Esophagus squamous epithelium (tissue), 5 donors: ENCODE measurements at regions not wholly inside any gene's neighbourhood (a gene's known extent, or its start where the extent isn't known, plus 50 kb on each side); places are given as distances from the start of the nearest gene placed in this dataset.
"Not testable (repeated sequence)": the region's sequence is repeated elsewhere in the genome, so short reads cannot be mapped to it uniquely, and the experiment has no call there.

Experiments used
- DNase-seq: peaks from one replicate; lab custom pipeline; 2025; lab: John Stamatoyannopoulos, UW
- H3K27ac ChIP-seq, 4 donors: fragments of 200-600 bp; sonication (generic); one replicate each; pipeline ENCODE4 v1.5.1; 2016 to 2019; ENCODE audit warnings: mild to moderate bottlenecking in 1 of 4
- H3K27me3 ChIP-seq, 4 donors: fragments of 200-600 bp; sonication (generic); 1 replicate in 3 of 4; 2 replicates in 1 of 4; pipeline versions ENCODE4 v1.5.1 to v1.6.0; 2017 to 2021; ENCODE audit warnings: antibody characterized with exemption in 1 of 4
- H3K36me3 ChIP-seq, 3 donors: fragments of 200-600 bp; sonication (generic); one replicate each; pipeline ENCODE4 v1.5.1; 2016 to 2019
- H3K4me1 ChIP-seq, 3 donors: fragments of 200-600 bp; sonication (generic); one replicate each; pipeline ENCODE4 v1.5.1; 2017 to 2019
- H3K4me3 ChIP-seq, 4 donors: fragments of 200-600 bp; sonication (generic); 1 replicate in 3 of 4; 2 replicates in 1 of 4; pipeline ENCODE4 v1.5.1; 2016 to 2019; ENCODE audit warnings: mild to moderate bottlenecking in 2 of 4, moderate library complexity in 1 of 4
- H3K9me3 ChIP-seq, 3 donors: fragments of 200-600 bp; sonication (generic); one replicate each; pipeline ENCODE4 v1.5.1; 2016 to 2019
- POLR2A ChIP-seq, 4 donors: fragments of 450-650 bp; IDR thresholded peaks; one replicate each; pipeline ENCODE4 v1.6.1; 2017; ENCODE audit warnings: antibody characterized with exemption in 4 of 4, mild to moderate bottlenecking in 4 of 4, moderate library complexity in 3 of 4
- WGBS, 2 donors: methylation state at CpG; one replicate each; pipeline ENCODE4 v1.1.5; 2018; 5-methylcytosine and 5-hydroxymethylcytosine counted together
- intact Hi-C: fragments of 100-400 bp; cut with DNase I; formaldehyde crosslinking; loops from one replicate; pipeline ENCODE4 v1.15.0; 2022
- TF ChIP-seq, protein P1 (sequence below), 6 experiments: fragments of 450-650 bp in 4 of 6; fragments of 200-600 bp in 2 of 6; sonication (generic) in 2 of 6; IDR thresholded peaks; one replicate each; pipeline ENCODE4 v1.5.1; 2016 to 2019; ENCODE audit warnings: antibody characterized with exemption in 6 of 6, mild to moderate bottlenecking in 4 of 6, moderate library complexity in 4 of 6
- donor health status: DM: yes; HTN: yes; CAD: no.

DNA sequence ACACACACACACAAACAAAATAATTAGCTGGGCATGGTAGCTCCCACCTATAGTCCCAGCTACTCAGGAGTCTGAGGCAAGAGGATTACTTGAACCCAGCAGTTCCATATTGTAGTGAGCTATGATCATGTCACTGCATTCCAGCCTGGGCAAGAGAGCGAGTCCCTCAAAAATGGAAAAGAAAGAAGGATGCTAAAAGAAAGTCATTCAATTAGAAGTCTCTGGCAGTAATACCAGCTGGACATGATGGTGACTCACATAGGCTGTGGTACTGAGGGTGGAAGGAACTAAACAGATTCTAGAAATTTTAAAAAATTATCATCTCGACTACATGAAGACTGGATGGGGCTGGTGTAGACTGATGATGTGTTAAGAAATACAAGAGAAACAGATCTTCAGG, 385.3 kb downstream of the ETV1 start:
- WGBS, 2 donors = 68 to 77% methylated on average over 2 of the region's 2 CpGs
- DNase-seq = no peak
- no peaks in the 10 kb centered on the region for H3K9me3 ChIP-seq
- no peak for TF ChIP-seq POLR2A (IDR thresholded peaks at IDR 0.05)
- TF ChIP-seq, protein P1, sequence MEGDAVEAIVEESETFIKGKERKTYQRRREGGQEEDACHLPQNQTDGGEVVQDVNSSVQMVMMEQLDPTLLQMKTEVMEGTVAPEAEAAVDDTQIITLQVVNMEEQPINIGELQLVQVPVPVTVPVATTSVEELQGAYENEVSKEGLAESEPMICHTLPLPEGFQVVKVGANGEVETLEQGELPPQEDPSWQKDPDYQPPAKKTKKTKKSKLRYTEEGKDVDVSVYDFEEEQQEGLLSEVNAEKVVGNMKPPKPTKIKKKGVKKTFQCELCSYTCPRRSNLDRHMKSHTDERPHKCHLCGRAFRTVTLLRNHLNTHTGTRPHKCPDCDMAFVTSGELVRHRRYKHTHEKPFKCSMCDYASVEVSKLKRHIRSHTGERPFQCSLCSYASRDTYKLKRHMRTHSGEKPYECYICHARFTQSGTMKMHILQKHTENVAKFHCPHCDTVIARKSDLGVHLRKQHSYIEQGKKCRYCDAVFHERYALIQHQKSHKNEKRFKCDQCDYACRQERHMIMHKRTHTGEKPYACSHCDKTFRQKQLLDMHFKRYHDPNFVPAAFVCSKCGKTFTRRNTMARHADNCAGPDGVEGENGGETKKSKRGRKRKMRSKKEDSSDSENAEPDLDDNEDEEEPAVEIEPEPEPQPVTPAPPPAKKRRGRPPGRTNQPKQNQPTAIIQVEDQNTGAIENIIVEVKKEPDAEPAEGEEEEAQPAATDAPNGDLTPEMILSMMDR (IDR thresholded peaks at IDR 0.05) = no peak
- H3K4me1 ChIP-seq = peaks cover 0 to 5% (median 0%) of the 10 kb centered on the region in 3 donors
- H3K4me3 ChIP-seq = no peak overlapping the region
- H3K36me3 ChIP-seq = no peaks in the 10 kb centered on the region
- no peaks in the 10 kb centered on the region for H3K27me3 ChIP-seq
- H3K27ac ChIP-seq = no peak overlapping the region
- intact Hi-C loops = no loop called here

DNA sequence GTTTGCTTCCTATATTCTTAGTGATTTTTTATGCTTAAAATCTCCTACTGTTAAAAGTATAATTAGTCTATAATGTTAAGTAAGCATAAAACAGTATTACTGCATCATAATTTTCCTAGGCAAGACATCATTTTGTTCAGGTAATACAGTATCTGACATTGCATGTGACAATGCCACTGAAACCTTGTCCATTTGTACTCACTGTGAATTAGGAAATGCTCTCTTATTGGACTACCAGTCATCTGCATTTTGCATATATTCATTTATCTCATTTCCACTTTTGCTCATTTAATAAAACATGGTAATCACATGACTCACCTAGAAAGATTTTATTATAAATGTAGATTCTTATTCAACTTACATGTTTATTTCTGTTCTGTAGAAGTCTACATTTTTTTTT, 379.1 kb downstream of the ETV1 start:
- DNase-seq = no peak
- H3K4me1 ChIP-seq = no peaks in the 10 kb centered on the region
- H3K9me3 ChIP-seq = no peaks in the 10 kb centered on the region
- intact Hi-C loops = no loop called here
- H3K27me3 ChIP-seq = no peaks in the 10 kb centered on the region
- no peak overlapping the region for H3K27ac ChIP-seq
- no peak overlapping the region for H3K4me3 ChIP-seq
- H3K36me3 ChIP-seq = no peaks in the 10 kb centered on the region
- TF ChIP-seq, protein P1 (IDR thresholded peaks at IDR 0.05) = no peak
- no peak for TF ChIP-seq POLR2A (IDR thresholded peaks at IDR 0.05)

DNA sequence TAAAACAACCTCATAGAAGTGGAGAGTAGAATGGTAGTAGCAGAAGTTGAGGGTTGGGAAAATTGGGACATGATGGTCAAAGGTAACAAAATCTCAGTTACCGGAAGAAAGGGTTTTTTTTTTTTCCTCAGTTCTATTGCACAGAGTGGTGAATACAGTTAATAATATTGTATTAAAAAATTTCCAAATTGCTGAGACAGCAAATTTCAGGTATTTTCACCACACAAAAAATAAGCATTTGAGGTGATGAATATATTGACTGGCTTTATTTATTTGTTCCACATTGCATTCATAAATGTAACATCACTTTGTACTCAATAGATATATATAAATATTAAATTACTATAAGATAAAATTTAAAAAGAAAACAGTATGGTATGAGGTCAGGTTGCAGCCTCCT, 373.8 kb downstream of the ETV1 start:
- no peaks in the 10 kb centered on the region for H3K36me3 ChIP-seq
- no peak overlapping the region for H3K27ac ChIP-seq
- DNase-seq = no peak
- no peaks in the 10 kb centered on the region for H3K27me3 ChIP-seq
- H3K4me1 ChIP-seq = no peaks in the 10 kb centered on the region
- no peak overlapping the region for H3K4me3 ChIP-seq
- H3K9me3 ChIP-seq = no peaks in the 10 kb centered on the region
- TF ChIP-seq, protein P1 (IDR thresholded peaks at IDR 0.05) = no peak
- no peak for TF ChIP-seq POLR2A (IDR thresholded peaks at IDR 0.05)
- 86% methylated on average over 1 of the region's 1 CpG for WGBS, 2 donors
- intact Hi-C loops = no loop called here

DNA sequence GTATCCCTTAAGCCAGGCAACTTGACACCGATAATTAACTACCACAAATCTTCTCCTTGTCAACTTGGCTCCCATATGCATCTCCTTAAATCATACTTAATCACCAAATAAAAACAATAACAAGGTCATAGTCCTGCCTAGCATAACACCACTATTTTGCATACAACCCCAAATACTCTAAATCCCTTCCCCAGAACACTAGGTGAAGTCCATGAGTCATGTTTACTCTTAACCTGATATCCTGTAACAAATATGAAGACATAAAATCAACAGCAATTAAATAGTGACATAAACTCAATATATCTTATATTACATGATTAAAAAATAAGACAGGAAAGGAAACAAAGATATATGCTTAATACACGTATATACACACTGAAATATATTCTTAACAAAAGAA, 362.0 kb downstream of the ETV1 start:
- TF ChIP-seq, protein P1 (IDR thresholded peaks at IDR 0.05) = no peak
- TF ChIP-seq POLR2A (IDR thresholded peaks at IDR 0.05) = no peak
- 81 to 88% methylated on average over 2 of the region's 2 CpGs for WGBS, 2 donors
- no peak for DNase-seq
- H3K9me3 ChIP-seq = no peaks in the 10 kb centered on the region
- no peak overlapping the region for H3K27ac ChIP-seq
- intact Hi-C loops = no loop called here
- H3K4me1 ChIP-seq = no peaks in the 10 kb centered on the region
- H3K4me3 ChIP-seq = no peak overlapping the region
- no peaks in the 10 kb centered on the region for H3K36me3 ChIP-seq
- no peaks in the 10 kb centered on the region for H3K27me3 ChIP-seq

DNA sequence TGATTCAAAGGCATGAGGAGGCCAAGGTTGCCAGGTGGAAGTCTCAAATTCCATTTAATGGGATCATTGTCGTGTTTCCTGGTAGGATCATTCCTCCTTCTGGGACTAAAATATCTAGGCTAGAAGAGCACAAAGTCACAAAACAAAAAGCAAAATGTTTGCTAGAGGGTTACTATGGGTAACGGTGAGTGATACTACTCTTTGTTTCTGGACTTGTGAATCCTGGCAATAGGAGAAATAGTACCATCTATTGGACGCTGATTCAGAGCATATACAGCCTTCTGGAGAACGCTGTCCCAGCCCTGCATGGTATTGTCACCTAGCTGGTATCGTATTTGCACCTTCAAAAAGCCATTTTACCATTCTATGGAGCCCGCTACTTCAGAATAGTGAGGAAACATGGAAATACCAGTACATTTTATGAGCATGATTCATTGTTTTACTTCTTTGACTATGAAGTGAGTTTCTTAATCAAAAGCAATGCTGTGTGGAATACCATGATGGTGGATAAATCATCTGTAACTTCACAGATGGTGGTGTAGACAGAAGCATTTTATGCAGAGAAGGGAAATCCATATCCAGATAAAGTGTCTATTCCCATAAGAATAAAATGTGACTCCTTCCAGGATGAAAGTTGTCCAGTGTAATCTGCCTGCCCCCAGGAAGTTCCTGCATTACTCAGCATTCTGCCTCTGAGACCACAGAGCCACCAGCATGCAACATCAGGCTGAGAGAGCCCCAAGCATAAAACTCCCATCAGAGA, 361.0 kb downstream of the ETV1 start:
- Histone ChIP-seq H3K27me3 (no peaks in the 10 kb centered on the region), H3K4me1 (no peaks in the 10 kb centered on the region), H3K4me3 (no peak overlapping the region), H3K9me3 (no peaks in the 10 kb centered on the region), H3K27ac (no peak overlapping the region), H3K36me3 (no peaks in the 10 kb centered on the region)
- no peak for TF ChIP-seq POLR2A (IDR thresholded peaks at IDR 0.05)
- TF ChIP-seq, protein P1 (IDR thresholded peaks at IDR 0.05) = no peak
- intact Hi-C loops = no loop called here
- DNase-seq = no peak
- 68 to 77% methylated on average over 6 of the region's 6 CpGs for WGBS, 2 donors

DNA sequence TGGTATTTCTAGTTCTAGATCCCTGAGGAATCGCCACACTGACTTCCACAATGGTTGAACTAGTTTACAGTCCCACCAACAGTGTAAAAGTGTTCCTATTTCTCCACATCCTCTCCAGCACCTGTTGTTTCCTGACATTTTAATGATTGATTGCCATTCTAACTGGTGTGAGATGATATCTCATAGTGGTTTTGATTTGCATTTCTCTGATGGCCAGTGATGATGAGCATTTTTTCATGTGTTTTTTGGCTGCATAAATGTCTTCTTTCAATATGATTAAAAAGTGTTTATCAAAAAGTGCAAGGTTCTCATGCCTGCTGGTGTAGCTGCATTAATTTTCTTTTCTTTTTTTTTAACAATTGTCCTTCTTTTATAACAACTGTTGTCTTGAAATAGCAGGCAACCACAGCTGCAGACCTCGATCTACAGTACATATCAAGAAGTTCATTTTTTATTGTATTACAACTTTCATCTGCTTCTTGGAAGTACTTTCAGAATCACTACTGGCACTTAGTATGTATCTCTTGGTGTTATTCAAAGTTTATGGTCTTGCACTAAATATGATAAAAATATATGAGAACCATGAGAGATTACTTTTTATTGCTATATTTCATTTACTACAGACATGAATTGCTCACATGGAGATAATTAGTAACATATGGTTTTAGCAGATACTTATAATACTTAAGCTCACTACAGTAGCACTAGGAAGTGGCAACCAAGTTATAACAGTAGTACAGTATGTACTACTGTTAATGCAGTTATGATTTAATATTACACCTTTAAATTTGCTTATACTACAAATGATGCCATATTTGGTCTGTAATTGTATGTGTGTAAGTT, 358.0 kb downstream of the ETV1 start:
- H3K4me1 ChIP-seq, H3K9me3 ChIP-seq, intact Hi-C loops, H3K36me3 ChIP-seq, H3K27me3 ChIP-seq, H3K27ac ChIP-seq, H3K4me3 ChIP-seq, DNase-seq: not testable (repeated sequence)
- 48% methylated on average over 1 to 2 of the region's 2 CpGs for WGBS, 2 donors
